ENCODE measurements at regions not wholly inside any gene's neighbourhood (a gene's known extent, or its start where the extent isn't known, plus 50 kb on each side); places are given as distances from the start of the nearest gene placed in this dataset.

- no peak for DNase-seq (ENCODE audit: low read depth in 2 of 3, low spot score in 1 of 3)
Observed at GRCh38 chr4:138697851-138698250, 317.7 kb upstream of the NOCT start.

DNA sequence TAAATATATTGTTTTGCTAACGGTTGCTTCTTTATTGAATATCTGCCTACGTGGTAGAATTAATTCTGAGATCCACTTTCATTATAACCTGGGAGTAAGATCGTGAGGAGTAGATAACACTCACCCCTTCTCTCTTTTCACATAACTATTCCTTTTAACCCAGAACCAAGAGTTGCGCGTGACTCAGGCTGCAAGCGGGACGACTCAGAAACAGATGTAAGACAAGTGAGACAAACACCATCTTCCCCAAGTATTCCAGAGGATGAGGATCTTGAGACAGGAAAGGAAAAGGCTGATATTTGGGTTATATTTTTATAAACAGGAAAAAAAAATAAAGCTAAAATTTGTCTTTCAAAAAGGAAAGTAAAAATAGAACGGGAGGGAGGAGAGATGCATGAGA, 318.8 kb upstream of the NOCT start:
- DNase-seq (ENCODE audit: low read depth in 2 of 3, low spot score in 1 of 3), result no peak

DNA sequence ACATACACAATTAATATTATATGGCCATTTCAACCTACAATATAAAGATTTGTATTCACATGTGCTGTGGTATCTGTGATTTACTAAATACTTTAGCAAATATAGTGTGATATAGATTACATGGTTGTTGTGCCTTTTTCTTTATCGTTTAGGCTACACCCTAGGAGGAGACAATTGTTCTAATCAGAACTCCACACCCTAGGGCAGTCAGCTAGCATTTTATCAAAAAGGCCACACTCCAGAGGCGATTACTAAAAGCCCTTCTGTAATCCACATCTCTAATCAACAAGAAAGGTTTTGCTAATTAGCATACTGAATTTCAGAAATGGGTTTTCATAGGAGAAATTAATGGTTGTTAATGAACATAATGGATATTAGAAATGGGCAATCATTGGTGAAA, 319.5 kb upstream of the NOCT start:
- DNase-seq (ENCODE audit: low read depth in 2 of 3, low spot score in 1 of 3), result no peak

DNA sequence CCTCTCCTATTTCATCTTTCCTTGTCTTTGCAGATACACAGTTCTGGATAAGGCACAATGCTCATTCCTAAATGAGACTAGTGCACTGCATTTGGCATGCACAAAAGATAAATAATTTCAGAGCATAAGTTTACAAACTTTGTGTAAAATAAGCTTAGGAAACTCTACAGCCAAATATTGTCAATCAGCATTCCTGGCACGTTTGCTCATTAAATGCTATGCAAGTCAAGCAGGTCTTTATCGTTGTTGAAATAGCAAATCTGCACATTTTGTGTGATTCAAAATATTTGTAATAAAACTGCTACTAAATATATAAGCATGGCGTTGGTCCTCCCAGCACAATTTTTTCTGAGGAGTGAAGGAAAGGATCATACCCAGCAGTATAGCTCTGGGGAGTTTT, 322.1 kb upstream of the NOCT start:
- no peak for DNase-seq (ENCODE audit: low read depth in 2 of 3, low spot score in 1 of 3)

- no peak for DNase-seq (ENCODE audit: low read depth in 2 of 3, low spot score in 1 of 3)
Observed at GRCh38 chr4:138692411-138692810, 323.2 kb upstream of the NOCT start.

DNA sequence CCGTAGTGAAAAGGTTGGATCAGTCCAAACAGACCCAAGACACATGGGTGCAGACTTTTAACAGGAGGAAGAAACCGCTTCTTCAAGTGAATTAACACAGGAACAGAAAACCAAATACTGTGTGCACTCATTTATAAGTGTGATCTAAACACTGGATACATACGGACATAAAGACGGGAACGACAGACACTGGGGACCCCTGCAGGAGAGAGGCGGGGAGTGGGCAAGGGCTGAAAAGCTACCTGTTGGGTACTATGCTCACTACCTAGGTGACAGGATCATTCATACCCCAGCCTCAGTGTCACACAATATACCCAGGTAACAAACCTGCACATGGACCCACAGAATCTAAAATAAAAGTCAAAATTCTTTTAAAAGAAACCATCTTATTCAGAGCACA, 326.0 kb upstream of the NOCT start:
- DNase-seq (ENCODE audit: low read depth in 2 of 3, low spot score in 1 of 3), result no peak

DNA sequence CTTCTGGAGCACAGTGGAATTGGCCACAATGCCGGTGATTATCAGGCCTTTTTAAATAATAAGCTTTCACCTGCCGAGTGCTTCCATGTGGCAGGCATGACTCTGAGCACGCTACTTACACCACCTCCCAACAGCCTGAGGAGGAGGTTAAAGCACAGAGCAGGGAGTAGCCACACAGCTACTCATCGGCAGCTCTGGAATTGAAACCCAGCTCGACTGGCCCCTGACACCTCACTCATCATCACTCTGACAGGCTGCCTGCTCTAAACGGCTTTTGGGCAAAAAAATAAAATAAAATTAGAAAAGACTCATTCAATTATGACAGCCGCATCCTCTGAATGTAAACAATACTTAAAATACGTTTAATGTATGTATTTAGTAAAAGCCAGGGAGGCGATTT, 326.4 kb upstream of the NOCT start:
- DNase-seq (ENCODE audit: low read depth in 2 of 3, low spot score in 1 of 3), result no peak

DNA sequence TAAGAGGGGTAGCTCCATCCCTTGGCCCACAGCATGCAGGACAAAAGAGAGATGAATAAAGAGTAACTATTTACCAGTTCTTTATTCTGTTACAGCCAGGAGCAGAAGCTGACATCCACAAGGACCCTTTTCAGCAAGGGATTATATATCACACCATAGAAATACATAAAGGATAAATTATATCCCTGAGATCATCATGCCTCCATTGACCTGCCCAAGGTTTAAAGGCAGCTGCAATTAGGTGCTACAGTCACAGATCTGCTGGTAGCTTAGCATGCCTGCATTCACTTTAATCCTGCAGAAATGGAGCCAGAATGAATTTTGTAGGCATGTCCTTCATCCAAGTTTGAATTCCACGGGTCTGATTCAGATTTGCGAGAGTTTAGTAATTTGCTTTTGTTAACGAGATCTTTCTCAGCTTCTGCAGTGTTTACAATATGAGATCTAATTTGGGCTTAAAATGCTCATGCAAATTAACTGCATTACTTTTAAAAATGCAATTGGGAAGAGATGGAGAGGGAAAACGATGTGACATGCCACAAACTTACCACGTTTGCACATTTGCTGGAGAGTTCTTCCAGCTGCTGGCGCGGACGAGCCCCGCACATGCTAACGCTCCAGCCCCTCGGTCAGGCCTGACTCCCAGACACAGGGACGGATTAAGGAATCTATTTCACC, 327.0 kb upstream of the NOCT start:
- DNase-seq (ENCODE audit: low read depth in 2 of 3, low spot score in 1 of 3), result no peak

DNA sequence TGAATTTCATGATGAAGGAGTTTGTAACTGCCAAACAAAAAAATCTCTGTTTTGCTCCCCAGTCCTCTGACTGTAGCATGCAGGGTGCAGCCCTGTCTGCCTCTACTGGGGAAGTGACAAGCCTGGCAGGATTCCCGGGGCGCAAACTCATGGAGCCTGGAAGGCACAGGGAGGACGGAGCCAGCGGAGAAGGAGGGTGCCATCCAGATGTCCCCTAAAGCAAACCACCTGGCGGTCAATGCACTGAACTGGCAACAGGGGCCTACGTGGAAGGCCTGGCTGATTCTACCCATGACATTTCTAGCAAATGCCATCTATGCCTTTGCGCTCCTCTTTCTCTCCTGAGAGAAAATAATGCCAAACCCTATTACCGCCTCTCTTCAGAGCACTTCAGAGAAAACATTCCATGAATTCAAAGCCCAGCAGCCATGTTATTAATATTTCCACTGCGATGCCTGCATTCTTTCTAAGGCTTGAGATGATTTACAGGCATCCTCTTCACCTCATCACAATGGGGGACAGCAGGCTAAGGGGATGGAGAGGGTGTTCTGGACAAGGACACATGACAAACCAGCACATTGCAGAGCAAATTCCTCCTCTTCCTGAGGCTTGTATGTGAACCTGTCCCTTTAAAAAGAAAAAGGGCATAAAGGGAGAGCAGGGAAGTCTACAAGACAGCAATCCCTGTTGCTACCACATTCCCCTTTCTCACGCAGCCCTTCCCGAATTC, 329.3 kb upstream of the NOCT start:
- DNase-seq (ENCODE audit: low read depth in 2 of 3, low spot score in 1 of 3), result no peak

DNA sequence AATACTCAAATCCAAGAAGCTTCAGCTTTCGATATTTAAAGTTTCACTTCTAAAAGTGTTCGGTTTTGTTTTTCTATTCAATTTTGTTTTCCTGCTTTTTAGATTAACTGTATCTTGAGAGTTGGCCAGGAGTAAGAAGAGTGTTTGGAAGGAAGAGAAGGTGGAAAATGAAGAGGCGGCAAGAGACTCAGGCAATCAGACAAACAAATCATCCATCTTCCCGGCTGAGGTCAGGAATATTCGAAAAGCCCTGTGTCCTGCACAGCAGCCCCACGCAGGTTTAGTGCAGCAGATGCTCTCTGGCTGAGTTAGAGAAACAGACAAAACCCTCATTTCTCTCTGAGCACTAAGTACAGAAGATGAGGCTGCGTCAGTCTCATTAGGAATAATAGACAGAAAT, 330.3 kb upstream of the NOCT start:
- DNase-seq (ENCODE audit: low read depth in 2 of 3, low spot score in 1 of 3), result no peak

DNA sequence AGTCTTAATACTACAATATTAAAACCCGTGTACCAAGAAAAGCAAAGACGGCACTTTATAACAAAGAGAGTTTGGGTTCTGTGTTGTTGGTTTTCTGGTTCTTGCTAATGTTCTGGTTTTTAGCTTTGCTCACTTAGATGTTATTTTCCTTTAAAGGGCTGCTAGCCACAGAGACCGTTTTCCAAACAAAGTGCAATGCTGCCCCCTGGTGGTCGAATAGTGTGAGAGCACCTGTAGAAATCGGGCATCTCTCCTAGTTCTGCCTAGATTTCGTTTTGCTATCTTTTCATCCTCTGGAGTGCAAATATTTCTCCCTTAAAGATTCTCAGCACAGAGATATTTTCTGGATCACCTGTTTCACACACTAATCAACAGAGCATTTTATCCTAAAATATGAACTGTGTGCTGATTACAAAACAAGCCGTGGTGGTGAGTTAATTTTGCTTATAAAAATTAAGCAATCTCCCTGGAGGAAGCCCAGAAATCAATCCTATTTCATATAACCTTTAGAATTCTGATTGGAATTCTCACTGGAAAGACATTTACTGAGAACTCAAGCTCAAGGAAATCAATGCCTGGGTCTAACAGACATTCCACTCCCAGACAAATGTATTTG, 334.5 kb upstream of the NOCT start:
- DNase-seq (ENCODE audit: low read depth in 2 of 3, low spot score in 1 of 3), result peak; percentile 36 to 64 (median 61)

DNA sequence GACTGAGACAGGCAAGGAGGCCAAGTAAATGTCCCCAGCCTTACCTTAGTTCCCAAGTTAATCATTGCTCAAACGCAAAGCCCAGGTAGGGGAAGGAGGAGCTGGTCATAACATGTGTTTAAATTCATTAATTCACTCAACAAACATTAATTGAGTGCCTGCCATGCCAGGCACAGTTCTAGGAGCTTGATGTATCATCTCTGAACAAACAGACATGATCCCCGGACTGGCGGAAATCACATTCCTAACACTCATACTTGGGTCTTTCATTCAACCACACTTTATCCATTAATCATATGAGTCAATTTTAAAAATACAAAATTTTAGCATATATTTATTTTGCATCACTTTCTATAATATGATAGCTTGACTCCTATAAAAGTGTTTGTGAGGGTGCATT, 335.3 kb upstream of the NOCT start:
- DNase-seq (ENCODE audit: low read depth in 2 of 3, low spot score in 1 of 3), result no peak

DNA sequence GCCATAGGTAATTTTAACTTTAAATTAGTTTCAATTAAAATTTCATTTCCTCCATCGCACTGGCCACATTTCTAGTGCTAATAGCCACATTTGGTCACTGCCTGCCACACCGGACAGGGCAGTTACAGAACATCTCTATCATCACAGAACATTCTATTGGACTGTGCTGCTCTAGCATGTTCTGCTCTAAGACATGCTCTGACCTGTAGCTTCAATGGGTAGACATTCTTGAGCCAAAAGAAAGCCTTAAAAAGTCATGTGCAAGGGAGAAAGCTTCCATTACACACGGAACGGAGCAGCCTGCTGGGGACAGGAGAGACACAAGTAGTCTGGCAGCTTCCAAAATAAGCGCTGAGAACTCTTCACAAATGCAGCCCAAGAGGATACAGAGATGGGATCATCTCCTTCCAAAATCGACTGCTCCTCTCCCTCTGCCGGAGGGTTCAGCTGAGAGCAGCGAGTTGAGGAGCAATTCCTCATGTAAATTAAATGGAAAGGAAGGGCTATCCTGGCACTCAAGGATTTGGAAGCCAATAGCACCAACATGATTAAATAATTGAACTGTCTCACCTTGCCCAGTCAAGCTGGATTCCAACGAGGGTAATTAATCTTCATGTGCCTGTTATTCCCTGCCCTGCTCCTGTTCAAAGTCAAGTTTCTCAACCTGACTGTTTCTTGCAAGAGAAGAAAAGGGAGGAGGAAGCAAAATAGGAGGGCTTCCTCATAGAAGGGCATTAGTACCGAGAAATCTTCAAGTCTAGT, 336.4 kb upstream of the NOCT start:
- no peak for DNase-seq (ENCODE audit: low read depth in 2 of 3, low spot score in 1 of 3)

DNA sequence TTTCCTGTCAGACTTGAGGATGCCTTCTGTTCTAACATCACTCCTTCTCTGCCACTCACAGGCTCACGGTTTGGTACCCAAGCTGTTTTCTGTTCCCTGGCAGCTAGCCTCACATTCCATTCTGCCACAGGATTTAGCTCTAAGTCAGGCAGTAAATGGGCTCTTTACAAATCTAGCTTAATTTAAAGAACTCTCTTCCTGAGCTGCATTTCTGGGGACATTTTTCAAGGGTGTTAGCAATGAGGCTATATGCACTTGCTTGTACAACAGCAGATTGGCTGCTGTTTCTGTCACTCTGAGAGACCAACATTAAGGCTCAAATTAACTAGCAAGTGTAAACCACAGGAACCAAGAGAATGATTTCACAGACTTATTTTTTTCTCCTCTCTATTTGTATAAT, 337.8 kb upstream of the NOCT start:
- DNase-seq (ENCODE audit: low read depth in 2 of 3, low spot score in 1 of 3), result no peak

DNA sequence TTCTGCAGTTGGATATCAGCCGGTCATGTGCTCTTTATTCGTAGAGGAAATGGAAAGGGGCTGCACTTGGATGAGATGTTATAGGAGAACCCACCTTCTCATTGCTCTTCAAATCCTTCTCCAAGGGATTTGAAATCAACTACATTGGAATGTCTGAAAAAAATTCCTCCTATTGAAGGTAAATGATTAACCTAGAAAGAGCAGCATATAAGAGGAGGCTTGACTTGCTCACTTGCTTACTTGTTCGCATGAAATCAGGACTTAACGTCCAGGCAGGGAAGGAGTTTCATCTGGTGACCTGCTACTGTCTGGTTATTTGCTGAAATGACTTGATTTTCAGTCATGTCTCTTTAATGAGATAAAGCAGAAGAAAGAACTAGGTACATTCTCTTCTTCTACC, 338.4 kb upstream of the NOCT start:
- no peak for DNase-seq (ENCODE audit: low read depth in 2 of 3, low spot score in 1 of 3)

DNA sequence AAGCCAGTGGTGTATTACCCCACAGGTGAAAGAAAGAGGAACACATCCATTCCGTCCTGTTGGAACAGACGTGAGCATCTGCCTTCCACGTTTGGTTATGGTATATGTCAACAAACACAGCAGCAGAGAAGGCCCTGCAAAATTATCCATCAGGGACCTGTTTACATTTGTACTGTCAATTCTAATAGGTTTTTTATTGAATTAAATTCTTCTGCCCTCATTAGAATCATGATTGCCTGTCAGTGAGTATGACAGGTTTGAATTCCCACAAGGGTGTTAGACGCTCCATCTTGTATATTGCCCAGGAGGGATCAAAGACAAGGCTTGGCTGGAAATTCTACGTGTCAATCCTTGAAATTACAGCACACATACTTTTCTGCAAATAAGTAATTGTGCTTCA, 339.9 kb upstream of the NOCT start:
- DNase-seq (ENCODE audit: low read depth in 2 of 3, low spot score in 1 of 3), result no peak

DNA sequence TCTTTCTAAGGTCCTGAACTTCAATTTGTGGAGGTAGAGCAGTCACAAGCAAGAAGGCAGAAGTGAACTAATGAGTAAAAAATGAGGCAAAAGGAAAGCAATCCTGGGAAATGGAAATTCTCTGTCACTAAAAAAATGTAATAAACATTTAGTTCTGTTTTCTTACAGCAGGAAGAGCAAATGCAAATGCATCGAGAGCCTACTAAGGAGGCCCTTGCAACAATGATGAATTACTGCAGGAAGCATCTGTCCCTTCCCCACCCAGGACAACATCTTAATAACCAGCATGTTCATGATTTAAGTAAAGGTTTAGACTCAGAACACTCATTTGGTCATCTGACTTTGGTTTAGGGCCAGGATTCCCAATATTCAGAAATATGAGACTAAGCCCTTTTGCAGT, 341.4 kb upstream of the NOCT start:
- no peak for DNase-seq (ENCODE audit: low read depth in 2 of 3, low spot score in 1 of 3)

DNA sequence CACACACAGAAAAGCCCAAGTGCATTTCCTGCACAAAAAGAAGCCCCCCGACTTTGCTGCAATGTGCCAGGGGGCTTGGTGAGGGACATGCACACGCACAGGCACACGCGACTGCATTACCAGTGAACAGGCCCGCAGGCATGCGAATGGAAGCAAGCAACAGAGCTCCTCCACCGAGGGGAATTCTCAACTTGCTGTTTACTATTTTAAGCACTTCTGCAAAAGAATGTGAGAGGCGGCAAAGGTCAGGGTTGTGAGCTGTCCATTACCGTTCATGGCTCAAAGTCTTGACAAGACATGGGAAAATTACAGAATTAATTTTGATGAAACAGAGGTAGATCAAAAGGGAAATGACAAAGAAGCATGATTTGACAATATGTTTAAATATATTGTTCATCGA, 342.5 kb upstream of the NOCT start:
- DNase-seq (ENCODE audit: low read depth in 2 of 3, low spot score in 1 of 3), result no peak

GRCh38 chr4:138672393-138672976, 343.1 kb upstream of the NOCT start:
- no peak for DNase-seq (ENCODE audit: low read depth in 2 of 3, low spot score in 1 of 3)

GRCh38 chr4:138671606-138672084, 343.9 kb upstream of the NOCT start:
- no peak for DNase-seq (ENCODE audit: low read depth in 2 of 3, low spot score in 1 of 3)

- DNase-seq (ENCODE audit: low read depth in 2 of 3, low spot score in 1 of 3), result no peak
Observed at GRCh38 chr4:138671106-138671505, 344.5 kb upstream of the NOCT start.

All from stimulated activated CD4-positive, alpha-beta T cell treated with anti-CD3 and anti-CD28 coated beads, Interleukin-12 subunit alpha, Interleukin-12 subunit beta, amount 100 ng/mL, for 48 hours (primary cell).